ENCODE measurements at regions not wholly inside any gene's neighbourhood (a gene's known extent, or its start where the extent isn't known, plus 50 kb on each side); places are given as distances from the start of the nearest gene placed in this dataset.
A peak's percentile ranks its signal among the peaks of the same experiment; 100 is the strongest.

- no peak for DNase-seq
Observed at GRCh38 chr4:128600410-128600809, 209.1 kb upstream of the JADE1 start.

- DNase-seq: no peak
Observed at GRCh38 chr4:128597500-128597899, 212.0 kb upstream of the JADE1 start.

- DNase-seq: no peak
Observed at GRCh38 chr4:128596853-128597252, 212.6 kb upstream of the JADE1 start.

- no peak for DNase-seq
Observed at GRCh38 chr4:128596115-128596514, 213.4 kb upstream of the JADE1 start.

- DNase-seq: no peak
Observed at GRCh38 chr4:128591482-128591881, 218.0 kb upstream of the JADE1 start.

GRCh38 chr4:128590773-128591172 lies 218.7 kb upstream of the JADE1 start:
- no peak for DNase-seq

GRCh38 chr4:128590034-128590740 lies 219.3 kb upstream of the JADE1 start:
- DNase-seq: no peak

- DNase-seq: no peak
Observed at GRCh38 chr4:128589384-128589965, 220.0 kb upstream of the JADE1 start.

- no peak for DNase-seq
Observed at GRCh38 chr4:128587382-128587781, 222.1 kb upstream of the JADE1 start.

GRCh38 chr4:128583753-128584712 lies 225.5 kb upstream of the JADE1 start:
- no peak for DNase-seq

GRCh38 chr4:128582427-128582870 lies 227.1 kb upstream of the JADE1 start:
- no peak for DNase-seq

GRCh38 chr4:128579154-128579853 lies 230.2 kb upstream of the JADE1 start:
- DNase-seq: no peak

- DNase-seq: no peak
Observed at GRCh38 chr4:128574706-128575105, 234.8 kb upstream of the JADE1 start.

GRCh38 chr4:128573781-128574508 lies 235.6 kb upstream of the JADE1 start:
- DNase-seq: no peak

GRCh38 chr4:128572778-128573241 lies 236.7 kb upstream of the JADE1 start:
- DNase-seq: no peak

GRCh38 chr4:128571747-128572146 lies 237.8 kb upstream of the JADE1 start:
- DNase-seq: no peak

- DNase-seq: peak; percentile 12
Observed at GRCh38 chr4:128570387-128570975, 239.0 kb upstream of the JADE1 start.

- DNase-seq: no peak
Observed at GRCh38 chr4:128566693-128567092, 242.8 kb upstream of the JADE1 start.

GRCh38 chr4:128565565-128566186 lies 243.8 kb upstream of the JADE1 start:
- DNase-seq: no peak

- no peak for DNase-seq
Observed at GRCh38 chr4:128565054-128565453, 244.4 kb upstream of the JADE1 start.

GRCh38 chr4:128564081-128564630 lies 245.3 kb upstream of the JADE1 start:
- DNase-seq: no peak

Measured in GF-D8 (cell line).